ENCODE measurements at regions not wholly inside any gene's neighbourhood (a gene's known extent, or its start where the extent isn't known, plus 50 kb on each side); places are given as distances from the start of the nearest gene placed in this dataset.
A peak's percentile ranks its signal among the peaks of the same experiment; 100 is the strongest.

DNA sequence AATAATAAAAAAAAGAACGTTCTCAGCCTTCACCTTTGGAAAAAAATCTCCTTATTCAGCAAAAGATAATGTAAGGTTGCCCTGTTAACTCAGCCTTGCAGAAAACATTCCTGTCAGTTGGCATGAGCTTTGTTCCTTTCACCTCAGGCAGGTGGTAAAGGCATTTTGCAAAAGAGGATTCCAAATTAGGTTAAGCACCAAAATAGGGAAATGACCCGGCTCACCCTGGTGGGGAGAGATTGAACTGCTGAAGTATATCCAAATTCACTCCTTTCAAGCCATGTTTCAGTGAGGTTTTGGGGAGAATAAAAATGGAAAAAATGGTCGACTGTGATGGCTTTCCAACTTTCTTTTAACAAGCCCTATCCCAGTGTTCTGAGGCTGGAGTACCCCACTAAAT is 1988.8 kb upstream of the PIK3C3 start:
- H3K27me3 ChIP-seq (ENCODE audit: control insufficient read depth in 2 of 2, insufficient read depth in 2 of 2, low read length in 2 of 2): no peaks in the 10 kb centered on the region
- ChIA-PET CTCF (no interaction called here), POLR2A (no interaction called here)
- H3K9me1 ChIP-seq (replicated peaks; ENCODE audit: control insufficient read depth, extremely low read depth, insufficient read depth, low read length): no peaks in the 10 kb centered on the region
- H4K20me1 ChIP-seq (replicated peaks; ENCODE audit: control insufficient read depth, extremely low read depth, insufficient read depth, low read length): no peaks in the 10 kb centered on the region
- H3K4me1 ChIP-seq (ENCODE audit: control insufficient read depth, extremely low read depth, insufficient read depth, low read length): peaks cover 25% of the 10 kb centered on the region
- no peak overlapping the region for H2AFZ ChIP-seq (ENCODE audit: low read depth, low read length)
- H3K27ac ChIP-seq (ENCODE audit: insufficient read depth, low read depth, low read length): no peak overlapping the region
- FAIRE-seq: no peak
- no peak overlapping the region for H3K4me2 ChIP-seq (ENCODE audit: insufficient read depth, low read length)
- H3K4me3 ChIP-seq (replicated peaks in 1 of 3; ENCODE audit: insufficient read depth in 1 of 3, low read depth in 1 of 3, low read length in 3 of 3): no peak overlapping the region
- dilution Hi-C loops (cut with MboI; ENCODE audit: extremely low pct_ligation_motif_present, low sequenced_read_pairs) (no loop called here), intact Hi-C loops (cut with micrococcal nuclease) (no loop called here)
- DNase-seq (ENCODE audit: low read depth, low spot score): no peak
- H3K9ac ChIP-seq (replicated peaks; ENCODE audit: extremely low read depth, insufficient read depth, low read length): no peak overlapping the region
- H3K9me3 ChIP-seq (replicated peaks; ENCODE audit: control insufficient read depth, insufficient read depth, low read length): no peaks in the 10 kb centered on the region
- no peaks in the 10 kb centered on the region for H3K36me3 ChIP-seq (ENCODE audit: control insufficient read depth in 2 of 2, extremely low read depth in 1 of 2, insufficient read depth in 2 of 2, low read length in 2 of 2)
- no peaks in the 10 kb centered on the region for H3K79me2 ChIP-seq (ENCODE audit: control insufficient read depth, insufficient read depth, low read length)
- no TSS peak for BruUV-seq (replicated peaks)
- TF ChIP-seq, protein P1, sequence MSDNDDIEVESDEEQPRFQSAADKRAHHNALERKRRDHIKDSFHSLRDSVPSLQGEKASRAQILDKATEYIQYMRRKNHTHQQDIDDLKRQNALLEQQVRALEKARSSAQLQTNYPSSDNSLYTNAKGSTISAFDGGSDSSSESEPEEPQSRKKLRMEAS (IDR thresholded peaks at IDR 0.05; ENCODE audit: insufficient read depth, insufficient read length): no peak
- no peak for TF ChIP-seq POLR2AphosphoS5 (IDR thresholded peaks at IDR 0.05; ENCODE audit: insufficient read depth, low read depth, low read length)
- TF ChIP-seq, protein P2, sequence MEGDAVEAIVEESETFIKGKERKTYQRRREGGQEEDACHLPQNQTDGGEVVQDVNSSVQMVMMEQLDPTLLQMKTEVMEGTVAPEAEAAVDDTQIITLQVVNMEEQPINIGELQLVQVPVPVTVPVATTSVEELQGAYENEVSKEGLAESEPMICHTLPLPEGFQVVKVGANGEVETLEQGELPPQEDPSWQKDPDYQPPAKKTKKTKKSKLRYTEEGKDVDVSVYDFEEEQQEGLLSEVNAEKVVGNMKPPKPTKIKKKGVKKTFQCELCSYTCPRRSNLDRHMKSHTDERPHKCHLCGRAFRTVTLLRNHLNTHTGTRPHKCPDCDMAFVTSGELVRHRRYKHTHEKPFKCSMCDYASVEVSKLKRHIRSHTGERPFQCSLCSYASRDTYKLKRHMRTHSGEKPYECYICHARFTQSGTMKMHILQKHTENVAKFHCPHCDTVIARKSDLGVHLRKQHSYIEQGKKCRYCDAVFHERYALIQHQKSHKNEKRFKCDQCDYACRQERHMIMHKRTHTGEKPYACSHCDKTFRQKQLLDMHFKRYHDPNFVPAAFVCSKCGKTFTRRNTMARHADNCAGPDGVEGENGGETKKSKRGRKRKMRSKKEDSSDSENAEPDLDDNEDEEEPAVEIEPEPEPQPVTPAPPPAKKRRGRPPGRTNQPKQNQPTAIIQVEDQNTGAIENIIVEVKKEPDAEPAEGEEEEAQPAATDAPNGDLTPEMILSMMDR (IDR thresholded peaks at IDR 0.05; ENCODE audit: extremely low read depth in 1 of 2, insufficient read depth in 1 of 2, low read depth in 1 of 2, low read length in 2 of 2): peak in 1 of 2 donors; percentile 25

DNA sequence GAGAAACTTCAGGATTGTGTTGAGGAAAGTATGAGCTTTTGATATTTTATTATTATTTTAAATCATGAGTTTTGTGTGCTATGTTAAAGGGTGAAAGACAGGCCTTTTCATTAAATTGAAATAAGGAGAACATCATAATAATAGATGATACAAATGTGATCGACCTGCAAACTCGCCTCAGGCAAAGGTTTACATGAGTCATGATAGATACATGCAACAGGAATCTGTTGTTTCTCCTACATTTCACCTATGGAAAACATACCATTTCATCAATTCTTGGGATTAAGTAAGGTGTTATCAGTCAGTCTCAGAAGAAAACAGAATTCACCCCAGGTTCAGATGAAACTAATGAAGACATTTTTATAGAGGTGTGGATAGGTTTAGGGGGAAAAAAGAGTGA is 1992.5 kb upstream of the PIK3C3 start:
- no peak for TF ChIP-seq POLR2A (IDR thresholded peaks at IDR 0.05; ENCODE audit: low read depth, low read length)
- TF ChIP-seq POLR2AphosphoS5 (IDR thresholded peaks at IDR 0.05; ENCODE audit: insufficient read depth, low read depth, low read length): no peak
- TF ChIP-seq GATA2 (IDR thresholded peaks at IDR 0.05; ENCODE audit: insufficient read depth, insufficient read length, low read depth, low read length): no peak
- no peak for TF ChIP-seq MYC (IDR thresholded peaks at IDR 0.05; ENCODE audit: low read depth, low read length)
- TF ChIP-seq, protein P2 (IDR thresholded peaks at IDR 0.05; ENCODE audit: extremely low read depth in 1 of 2, insufficient read depth in 1 of 2, low read depth in 1 of 2, low read length in 2 of 2): no peak
- no peak for TF ChIP-seq EZH2 (IDR thresholded peaks at IDR 0.05; ENCODE audit: borderline replicate concordance, low read depth, low read length, severe bottlenecking)
- TF ChIP-seq FOS (IDR thresholded peaks at IDR 0.05; ENCODE audit: borderline replicate concordance, insufficient read depth, low read length): no peak
- TF ChIP-seq, protein P1 (IDR thresholded peaks at IDR 0.05; ENCODE audit: insufficient read depth, insufficient read length): no peak
- TF ChIP-seq JUN (IDR thresholded peaks at IDR 0.05; ENCODE audit: borderline replicate concordance, insufficient read depth, insufficient read length, low read depth): no peak
- FAIRE-seq: no peak

More for the DNA sequence above, 1992.5 kb upstream of the PIK3C3 start:
- H3K27me3 ChIP-seq (ENCODE audit: control insufficient read depth in 2 of 2, insufficient read depth in 2 of 2, low read length in 2 of 2): no peaks in the 10 kb centered on the region
- no peaks in the 10 kb centered on the region for H4K20me1 ChIP-seq (replicated peaks; ENCODE audit: control insufficient read depth, extremely low read depth, insufficient read depth, low read length)
- H3K36me3 ChIP-seq (ENCODE audit: control insufficient read depth in 2 of 2, extremely low read depth in 1 of 2, insufficient read depth in 2 of 2, low read length in 2 of 2): no peaks in the 10 kb centered on the region
- CTCF ChIA-PET: no interaction called here
- H3K9me3 ChIP-seq (replicated peaks; ENCODE audit: control insufficient read depth, insufficient read depth, low read length): no peaks in the 10 kb centered on the region
- dilution Hi-C loops (cut with MboI; ENCODE audit: extremely low pct_ligation_motif_present, low sequenced_read_pairs) (no loop called here), intact Hi-C loops (cut with micrococcal nuclease) (no loop called here)
- DNase-seq (ENCODE audit: low read depth, low spot score): no peak
- H2AFZ ChIP-seq (ENCODE audit: low read depth, low read length): no peak overlapping the region
- no peaks in the 10 kb centered on the region for H3K79me2 ChIP-seq (ENCODE audit: control insufficient read depth, insufficient read depth, low read length)
- H3K9ac ChIP-seq (replicated peaks; ENCODE audit: extremely low read depth, insufficient read depth, low read length): no peak overlapping the region
- no peaks in the 10 kb centered on the region for H3K9me1 ChIP-seq (replicated peaks; ENCODE audit: control insufficient read depth, extremely low read depth, insufficient read depth, low read length)
- POLR2A ChIA-PET: no interaction called here
- no TSS peak for BruUV-seq (replicated peaks)
- H3K4me1 ChIP-seq (ENCODE audit: control insufficient read depth, extremely low read depth, insufficient read depth, low read length): peaks cover 2% of the 10 kb centered on the region
- H3K4me2 ChIP-seq (ENCODE audit: insufficient read depth, low read length): no peak overlapping the region
- no peak overlapping the region for H3K4me3 ChIP-seq (replicated peaks in 1 of 3; ENCODE audit: insufficient read depth in 1 of 3, low read depth in 1 of 3, low read length in 3 of 3)
- no peak overlapping the region for H3K27ac ChIP-seq (ENCODE audit: insufficient read depth, low read depth, low read length)

Data from endothelial cell of umbilical vein (primary cell).